SK-MEL-5 (cell line): ENCODE measurements at regions not wholly inside any gene's neighbourhood (a gene's known extent, or its start where the extent isn't known, plus 50 kb on each side); places are given as distances from the start of the nearest gene placed in this dataset.
"Not testable (repeated sequence)": the region's sequence is repeated elsewhere in the genome, so short reads cannot be mapped to it uniquely, and the experiment has no call there.

Source experiments
- DNase-seq: peaks from one replicate; pipeline ENCODE4 v3.0.0-alpha.2; 2016; ENCODE audit warnings: low read depth, low spot score
- in situ Hi-C: cut with HindIII; loops from 2 replicates; pipeline ENCODE4 v1.10.0; 2016; ENCODE audit warnings: low sequenced_read_pairs, high pct_unique_total_duplicates, low pct_unique_long_range_greater_than_20kb

DNA sequence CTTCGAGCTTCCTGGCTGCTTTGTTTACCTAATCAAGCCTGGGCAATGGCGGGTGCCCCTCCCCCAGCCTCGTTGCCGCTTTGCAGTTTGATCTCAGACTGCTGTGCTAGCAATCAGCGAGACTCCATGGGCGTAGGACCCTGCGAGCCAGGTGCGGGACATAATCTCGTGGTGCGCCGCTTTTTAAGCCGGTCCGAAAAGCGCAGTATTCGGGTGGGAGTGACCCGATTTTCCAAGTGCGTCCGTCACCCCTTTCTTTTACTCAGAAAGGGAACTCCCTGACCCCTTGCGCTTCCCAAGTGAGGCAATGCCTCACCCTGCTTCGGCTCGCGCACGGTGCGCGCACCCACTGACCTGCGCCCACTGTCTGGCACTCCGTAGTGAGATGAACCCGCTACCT, 889.3 kb upstream of the NUDT12 start:
- in situ Hi-C loops, DNase-seq: not testable (repeated sequence)

DNA sequence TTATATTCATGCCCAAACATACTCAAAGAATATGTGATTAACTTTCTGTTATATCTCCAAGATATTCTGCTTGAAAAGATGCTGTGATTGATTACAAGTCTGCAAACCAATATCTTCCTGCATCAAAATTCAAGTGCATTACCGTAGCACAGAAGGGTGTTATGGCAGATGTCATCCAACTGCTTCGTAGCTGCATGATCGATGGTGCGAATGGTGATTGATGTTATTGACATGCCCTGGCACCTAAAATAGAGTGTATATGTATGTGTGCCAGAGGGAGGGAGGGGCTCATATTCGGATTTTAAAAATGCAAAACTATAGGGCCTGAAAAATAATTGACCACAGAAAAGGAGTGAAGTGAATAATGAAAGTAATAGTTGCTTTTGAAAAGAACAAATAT, 882.1 kb upstream of the NUDT12 start:
- in situ Hi-C loops: no loop called here
- DNase-seq: no peak

GRCh38 chr5:104443706-104444105, 881.1 kb upstream of the NUDT12 start:
- no peak for DNase-seq
- in situ Hi-C loops: no loop called here

- DNase-seq: no peak
- in situ Hi-C loops: no loop called here
These were observed 869.4 kb upstream of the NUDT12 start for GRCh38 chr5:104431981-104432380.

DNA sequence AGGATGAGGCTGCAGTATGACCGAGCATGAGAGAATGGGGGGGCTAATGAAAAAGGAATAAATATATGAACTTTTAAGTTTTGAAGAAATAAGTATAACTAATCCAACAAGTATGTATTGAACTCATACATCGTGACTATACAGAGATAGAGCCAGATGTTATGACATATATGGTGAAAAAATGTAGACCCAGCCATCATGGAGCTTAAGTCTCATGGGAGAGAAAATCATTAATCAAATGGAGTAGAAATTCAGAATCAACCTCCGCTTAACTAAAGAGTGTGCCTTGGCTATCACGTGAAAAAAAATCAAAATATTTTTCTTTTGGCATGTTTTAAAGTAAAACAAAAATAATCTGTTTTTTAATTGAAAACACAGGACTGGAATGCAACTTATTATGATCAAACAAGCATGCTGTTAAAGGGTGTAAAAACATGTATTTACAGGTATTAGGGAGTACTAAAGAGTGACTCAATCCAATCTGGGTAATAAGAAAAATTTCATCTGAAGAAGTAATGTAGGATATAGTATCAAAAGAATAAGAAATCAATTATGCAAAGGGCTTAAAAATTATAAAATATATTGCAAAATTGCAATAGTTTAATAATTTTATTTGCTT, 868.5 kb upstream of the NUDT12 start:
- in situ Hi-C loops: no loop called here

DNA sequence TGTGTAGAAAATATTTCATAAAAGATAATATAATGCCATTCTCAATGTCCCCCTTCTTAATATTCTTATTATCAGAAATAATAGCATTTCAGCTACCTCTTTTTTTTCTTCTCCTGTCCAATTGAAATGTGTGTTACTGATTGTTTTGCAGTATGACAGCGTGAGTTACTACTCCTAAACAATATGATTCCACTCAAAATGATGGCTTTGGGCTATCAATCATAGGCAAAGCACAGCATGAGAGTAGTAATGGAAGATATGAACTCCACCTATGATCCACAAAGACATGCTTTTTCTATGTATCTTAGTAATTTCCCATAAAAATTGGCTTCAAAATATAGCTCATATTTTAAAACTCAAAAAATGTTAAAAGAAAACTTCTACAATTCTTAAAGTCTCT, 867.3 kb upstream of the NUDT12 start:
- in situ Hi-C loops: no loop called here
- no peak for DNase-seq

More for the DNA sequence above, 868.5 kb upstream of the NUDT12 start:
- DNase-seq: no peak

DNA sequence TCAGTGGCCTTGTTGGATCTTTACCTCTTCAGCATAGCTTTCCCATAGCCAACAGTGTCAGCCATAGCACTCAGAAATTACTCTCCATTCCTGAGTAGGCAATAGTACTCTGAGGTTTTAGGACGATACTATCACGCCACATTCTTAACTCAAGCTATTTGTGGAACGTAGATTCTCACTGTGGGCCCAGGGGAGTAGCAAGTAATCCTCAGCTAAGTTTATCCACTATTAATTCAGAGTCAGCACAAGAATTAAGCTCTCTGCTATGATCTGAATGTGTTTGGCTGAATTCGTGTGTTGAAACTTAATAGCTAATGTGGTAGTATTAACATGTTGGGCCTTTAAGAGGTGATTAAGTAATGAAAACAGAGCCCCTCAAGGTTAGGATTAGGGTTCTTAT, 858.8 kb upstream of the NUDT12 start:
- no peak for DNase-seq
- in situ Hi-C loops: no loop called here

DNA sequence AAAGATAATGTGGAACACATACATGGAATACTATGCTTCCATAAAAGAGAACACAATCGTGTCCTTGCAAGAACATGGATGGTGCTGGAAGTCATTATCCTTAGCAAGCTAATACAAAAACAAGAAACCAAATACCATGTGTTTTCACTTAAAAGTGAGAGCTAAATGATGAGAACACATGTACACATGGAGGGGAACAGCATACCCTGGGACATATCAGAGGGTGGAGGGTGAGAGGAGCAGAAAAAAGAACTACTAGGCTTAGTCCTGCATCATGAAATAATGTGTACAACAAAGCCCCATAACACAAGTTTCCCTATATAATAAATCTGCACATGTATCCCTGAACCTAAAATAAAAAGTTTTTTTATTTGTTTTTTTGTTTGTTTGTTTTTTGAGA, 855.5 kb upstream of the NUDT12 start:
- no peak for DNase-seq
- in situ Hi-C loops: no loop called here

DNA sequence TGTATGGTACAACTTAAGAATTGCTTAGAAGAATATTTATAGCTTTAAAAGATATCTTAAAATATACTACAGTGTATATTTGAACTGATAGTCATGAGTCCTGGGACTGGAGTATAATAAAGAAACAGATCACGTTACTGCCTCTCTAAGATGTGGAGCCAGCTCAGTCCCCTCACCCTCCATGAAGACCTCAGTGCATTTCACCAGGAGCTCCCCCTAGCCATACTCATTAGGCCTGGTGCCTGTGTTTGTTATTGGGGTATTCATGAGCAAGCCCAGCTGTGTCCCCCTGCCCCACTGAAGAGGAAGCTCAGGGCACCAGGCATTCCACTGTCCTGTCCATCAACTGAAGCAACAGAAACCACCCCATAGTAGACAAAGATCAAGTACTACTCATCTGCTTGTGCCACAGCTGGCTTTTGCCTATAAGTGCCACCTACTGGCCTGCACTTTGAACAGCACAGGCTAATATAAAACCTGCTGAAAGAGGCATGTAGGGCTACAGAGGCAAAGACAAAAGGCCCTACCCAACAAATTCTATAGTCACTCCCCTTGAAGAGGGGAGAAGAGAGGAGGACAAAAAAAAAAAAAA, 850.2 kb upstream of the NUDT12 start:
- in situ Hi-C loops: no loop called here
- peak; percentile 58 for DNase-seq

- in situ Hi-C loops: no loop called here
These were observed 838.4 kb upstream of the NUDT12 start for GRCh38 chr5:104400941-104401340.

DNA sequence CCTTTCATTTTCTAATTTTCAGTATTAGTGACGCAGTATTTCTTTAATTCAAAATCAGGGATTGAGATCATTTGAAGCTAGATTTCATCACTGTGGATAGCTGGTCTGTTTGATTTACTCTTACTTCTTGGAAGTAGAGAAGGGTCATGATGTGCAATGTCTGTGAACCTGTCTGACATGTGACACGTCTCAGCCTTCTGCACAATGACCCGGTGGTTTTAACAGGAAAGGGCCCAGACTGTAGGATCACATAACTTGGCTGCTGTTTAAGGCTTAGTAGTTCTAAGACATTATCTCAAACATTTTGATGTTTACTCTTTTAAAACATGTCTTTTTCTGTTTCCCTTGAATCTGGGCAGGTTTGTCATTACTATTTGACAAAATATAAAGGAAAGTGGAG, 823.3 kb upstream of the NUDT12 start:
- no peak for DNase-seq
- in situ Hi-C loops: no loop called here

More at GRCh38 chr5:104400941-104401340, 838.4 kb upstream of the NUDT12 start:
- DNase-seq: no peak

GRCh38 chr5:104375345-104375744, 812.8 kb upstream of the NUDT12 start:
- in situ Hi-C loops: no loop called here
- no peak for DNase-seq

- in situ Hi-C loops: no loop called here
- DNase-seq: no peak
These were observed 810.2 kb upstream of the NUDT12 start for GRCh38 chr5:104372796-104373195.

DNA sequence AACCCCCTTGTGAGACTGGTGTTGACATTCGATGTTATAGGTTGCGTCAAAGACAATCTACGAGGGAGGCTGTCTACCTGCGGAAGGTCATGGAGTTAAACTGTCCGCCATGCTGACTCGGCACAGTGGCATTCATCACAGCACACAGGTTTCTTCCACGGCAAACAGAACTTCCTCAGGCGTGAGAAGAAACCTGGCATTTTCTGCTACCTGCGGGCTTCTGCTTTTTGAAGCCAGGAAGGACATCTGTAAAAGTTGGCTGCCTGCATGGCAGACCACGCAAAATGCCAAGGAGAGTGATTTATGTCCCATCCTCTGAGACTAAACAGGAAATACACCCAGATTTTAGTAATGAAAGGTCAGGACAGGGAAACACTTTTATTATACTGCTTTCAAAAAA, 809.8 kb upstream of the NUDT12 start:
- no peak for DNase-seq
- in situ Hi-C loops: no loop called here

DNA sequence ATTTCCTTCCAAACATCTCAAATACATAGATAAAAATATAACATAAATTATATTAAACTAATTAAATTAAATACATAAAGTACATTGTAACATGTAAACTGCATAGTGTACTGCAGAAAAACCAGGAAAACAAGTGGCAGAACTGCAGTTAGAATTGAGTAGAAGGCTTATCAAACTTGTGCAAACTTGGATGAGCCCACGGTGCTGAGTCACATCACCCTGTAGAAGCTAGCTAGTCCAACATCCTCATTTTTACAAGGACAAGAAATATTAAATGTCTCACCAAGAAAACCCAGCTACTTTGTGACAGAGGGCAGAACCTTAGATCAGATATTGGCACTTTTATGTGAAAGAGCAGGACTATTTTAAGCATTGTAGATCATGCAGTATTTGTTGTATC, 807.9 kb upstream of the NUDT12 start:
- in situ Hi-C loops: no loop called here
- DNase-seq: no peak

DNA sequence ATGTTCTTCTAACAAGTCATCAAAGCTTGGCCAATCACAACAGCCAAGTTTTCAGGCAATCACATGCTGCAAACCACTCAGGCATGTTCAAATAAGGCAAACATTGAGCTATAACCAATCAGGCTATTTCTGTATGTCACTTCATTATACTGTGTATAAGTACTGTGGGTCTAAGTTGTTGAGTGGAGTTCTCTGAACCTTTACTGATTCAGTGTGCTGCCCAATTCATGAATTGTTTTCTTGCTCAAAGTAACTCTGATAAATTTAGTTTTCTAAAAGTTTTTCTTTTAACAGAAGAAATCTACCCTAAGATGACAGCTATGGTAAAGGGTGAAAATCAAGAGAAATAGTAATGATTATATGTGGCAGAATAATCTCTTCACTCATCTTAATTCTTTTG, 805.4 kb upstream of the NUDT12 start:
- DNase-seq: no peak
- in situ Hi-C loops: no loop called here

GRCh38 chr5:104363567-104363966, 801.0 kb upstream of the NUDT12 start:
- peak; percentile 20 for DNase-seq
- in situ Hi-C loops: no loop called here

GRCh38 chr5:104361932-104362331, 799.3 kb upstream of the NUDT12 start:
- in situ Hi-C loops: no loop called here
- DNase-seq: no peak

- peak; percentile 99 for DNase-seq
- in situ Hi-C loops: no loop called here
These were observed 792.8 kb upstream of the NUDT12 start for GRCh38 chr5:104355350-104355749.

GRCh38 chr5:104353371-104353770, 790.8 kb upstream of the NUDT12 start:
- in situ Hi-C loops: no loop called here
- DNase-seq: peak; percentile 45
